ENCODE measurements at regions not wholly inside any gene's neighbourhood (a gene's known extent, or its start where the extent isn't known, plus 50 kb on each side); places are given as distances from the start of the nearest gene placed in this dataset.

DNA sequence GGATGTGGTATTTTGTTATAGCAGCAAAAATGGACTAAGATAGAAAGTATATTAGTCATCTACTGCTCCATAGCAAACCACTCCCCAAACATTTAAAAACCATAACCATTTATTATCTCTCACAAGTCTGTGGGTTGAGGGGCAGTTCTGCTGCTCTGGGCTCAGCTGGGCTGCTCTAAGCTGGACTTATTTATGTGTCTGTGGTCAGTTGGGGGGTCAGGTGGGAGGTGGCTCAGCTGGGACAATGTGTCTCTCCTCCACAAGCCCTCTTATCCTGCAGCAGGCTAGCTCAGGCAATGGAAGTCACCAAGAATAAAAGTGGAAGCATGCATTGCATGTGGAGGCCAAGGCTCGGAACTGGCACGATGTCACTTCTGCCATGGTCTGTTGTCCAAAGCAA, 226.1 kb upstream of the N4BP1 start:
- intact Hi-C loops (cut with DNase I) = no loop called here
- no peak for TF ChIP-seq CTCF (IDR thresholded peaks at IDR 0.05; ENCODE audit: borderline replicate concordance, extremely low read depth, insufficient read depth)
- H3K4me1 ChIP-seq (ENCODE audit: control insufficient read depth in 2 of 3, insufficient read depth in 2 of 3, low read depth in 1 of 3, low read length in 3 of 3) = no peaks in the 10 kb centered on the region
- H3K27ac ChIP-seq (ENCODE audit: low read depth in 2 of 2, low read length in 2 of 2) = no peak overlapping the region
- DNase-seq (no peak), FAIRE-seq (no peak)
- H3K4me3 ChIP-seq (ENCODE audit: low read length in 3 of 3) = no peak overlapping the region
- no peaks in the 10 kb centered on the region for H3K36me3 ChIP-seq (ENCODE audit: control insufficient read depth in 2 of 3, insufficient read depth in 3 of 3, low read length in 3 of 3)
- H3K9ac ChIP-seq (ENCODE audit: low read length in 3 of 3) = no peak overlapping the region
- H3K27me3 ChIP-seq (ENCODE audit: control insufficient read depth, insufficient read depth, low read length) = no peaks in the 10 kb centered on the region
- H3K9me3 ChIP-seq (ENCODE audit: control insufficient read depth in 2 of 3, insufficient read depth in 1 of 3, low read length in 3 of 3) = no peaks in the 10 kb centered on the region

GRCh38 chr16:48834576-48834975, 224.6 kb upstream of the N4BP1 start:
- no peaks in the 10 kb centered on the region for H3K4me1 ChIP-seq (ENCODE audit: control insufficient read depth in 2 of 3, insufficient read depth in 2 of 3, low read depth in 1 of 3, low read length in 3 of 3)
- DNase-seq = no peak
- no peak for FAIRE-seq
- H3K9me3 ChIP-seq (ENCODE audit: control insufficient read depth in 2 of 3, insufficient read depth in 1 of 3, low read length in 3 of 3) = no peaks in the 10 kb centered on the region
- no peak for TF ChIP-seq CTCF (IDR thresholded peaks at IDR 0.05; ENCODE audit: borderline replicate concordance, extremely low read depth, insufficient read depth)
- no peaks in the 10 kb centered on the region for H3K36me3 ChIP-seq (ENCODE audit: control insufficient read depth in 2 of 3, insufficient read depth in 3 of 3, low read length in 3 of 3)
- H3K27me3 ChIP-seq (ENCODE audit: control insufficient read depth, insufficient read depth, low read length) = no peaks in the 10 kb centered on the region
- H3K27ac ChIP-seq (ENCODE audit: low read depth in 2 of 2, low read length in 2 of 2) = no peak overlapping the region
- intact Hi-C loops (cut with DNase I) = no loop called here
- no peak overlapping the region for H3K9ac ChIP-seq (ENCODE audit: low read length in 3 of 3)
- no peak overlapping the region for H3K4me3 ChIP-seq (ENCODE audit: low read length in 3 of 3)

GRCh38 chr16:48833461-48833860, 223.5 kb upstream of the N4BP1 start:
- intact Hi-C loops (cut with DNase I) = no loop called here
- FAIRE-seq = no peak
- TF ChIP-seq CTCF (IDR thresholded peaks at IDR 0.05; ENCODE audit: borderline replicate concordance, extremely low read depth, insufficient read depth) = no peak

DNA sequence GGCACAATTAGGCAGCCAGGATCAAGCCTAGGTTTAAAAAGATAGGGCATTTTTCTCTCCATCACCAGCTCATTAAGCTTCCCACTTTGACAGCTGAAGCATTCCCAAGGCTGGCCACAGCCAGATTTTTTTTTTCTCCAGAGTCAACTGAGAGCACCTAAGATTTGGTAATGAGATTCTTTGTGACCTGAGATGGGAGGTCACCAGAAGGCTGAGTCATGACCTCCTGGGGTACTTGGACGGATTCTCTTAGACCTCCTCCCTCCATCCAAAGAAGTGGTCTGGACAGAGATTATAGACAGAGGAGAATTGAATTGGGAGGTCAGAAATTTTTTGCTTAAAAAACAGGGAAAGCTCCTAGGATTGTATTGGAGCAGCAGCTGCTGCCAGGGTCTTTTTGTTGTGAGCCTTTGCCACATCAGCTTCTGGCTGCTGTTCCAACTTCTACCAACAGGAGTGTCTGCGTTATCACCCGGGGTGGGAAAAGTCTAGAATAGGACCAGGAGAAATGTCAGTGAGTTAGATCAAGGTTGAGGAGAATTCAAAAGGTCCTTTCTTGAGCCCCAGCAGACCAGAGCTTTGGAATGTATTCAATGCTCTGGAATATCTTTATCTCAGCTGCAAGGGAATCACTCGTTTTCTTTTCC, 221.2 kb upstream of the N4BP1 start:
- H3K9ac ChIP-seq (ENCODE audit: low read length in 3 of 3) = no peak overlapping the region
- no peak overlapping the region for H3K4me3 ChIP-seq (ENCODE audit: low read length in 3 of 3)
- H3K4me1 ChIP-seq (ENCODE audit: control insufficient read depth in 2 of 3, insufficient read depth in 2 of 3, low read depth in 1 of 3, low read length in 3 of 3) = no peaks in the 10 kb centered on the region
- TF ChIP-seq CTCF (IDR thresholded peaks at IDR 0.05; ENCODE audit: borderline replicate concordance, extremely low read depth, insufficient read depth) = no peak
- FAIRE-seq = no peak
- H3K27me3 ChIP-seq (ENCODE audit: control insufficient read depth, insufficient read depth, low read length) = no peaks in the 10 kb centered on the region
- no peak overlapping the region for H3K27ac ChIP-seq (ENCODE audit: low read depth in 2 of 2, low read length in 2 of 2)
- intact Hi-C loops (cut with DNase I) = no loop called here
- no peaks in the 10 kb centered on the region for H3K9me3 ChIP-seq (ENCODE audit: control insufficient read depth in 2 of 3, insufficient read depth in 1 of 3, low read length in 3 of 3)
- no peaks in the 10 kb centered on the region for H3K36me3 ChIP-seq (ENCODE audit: control insufficient read depth in 2 of 3, insufficient read depth in 3 of 3, low read length in 3 of 3)
- no peak for DNase-seq

More at GRCh38 chr16:48833461-48833860, 223.5 kb upstream of the N4BP1 start:
- Histone ChIP-seq H3K27me3 (ENCODE audit: control insufficient read depth, insufficient read depth, low read length) (no peaks in the 10 kb centered on the region), H3K4me3 (ENCODE audit: low read length in 3 of 3) (no peak overlapping the region), H3K9ac (ENCODE audit: low read length in 3 of 3) (no peak overlapping the region), H3K36me3 (ENCODE audit: control insufficient read depth in 2 of 3, insufficient read depth in 3 of 3, low read length in 3 of 3) (no peaks in the 10 kb centered on the region), H3K4me1 (ENCODE audit: control insufficient read depth in 2 of 3, insufficient read depth in 2 of 3, low read depth in 1 of 3, low read length in 3 of 3) (no peaks in the 10 kb centered on the region), H3K9me3 (ENCODE audit: control insufficient read depth in 2 of 3, insufficient read depth in 1 of 3, low read length in 3 of 3) (no peaks in the 10 kb centered on the region), H3K27ac (ENCODE audit: low read depth in 2 of 2, low read length in 2 of 2) (no peak overlapping the region)
- no peak for DNase-seq
